Activated T-cell treated with anti-CD3 and anti-CD28 coated beads for 24 hours (primary cell): ENCODE measurements at regions not wholly inside any gene's neighbourhood (a gene's known extent, or its start where the extent isn't known, plus 50 kb on each side); places are given as distances from the start of the nearest gene placed in this dataset.
"Not testable (repeated sequence)": the region's sequence is repeated elsewhere in the genome, so short reads cannot be mapped to it uniquely, and the experiment has no call there.

Experiments used
- DNase-seq: peaks from one replicate; pipeline ENCODE4 v3.0.0-alpha.2; 2020; ENCODE audit warnings: low read depth

GRCh38 chr3:5994651-5995050, 807.1 kb downstream of the EDEM1 start:
- DNase-seq = no peak

- no peak for DNase-seq
These were observed 830.9 kb downstream of the EDEM1 start for GRCh38 chr3:6018456-6018855.

DNA sequence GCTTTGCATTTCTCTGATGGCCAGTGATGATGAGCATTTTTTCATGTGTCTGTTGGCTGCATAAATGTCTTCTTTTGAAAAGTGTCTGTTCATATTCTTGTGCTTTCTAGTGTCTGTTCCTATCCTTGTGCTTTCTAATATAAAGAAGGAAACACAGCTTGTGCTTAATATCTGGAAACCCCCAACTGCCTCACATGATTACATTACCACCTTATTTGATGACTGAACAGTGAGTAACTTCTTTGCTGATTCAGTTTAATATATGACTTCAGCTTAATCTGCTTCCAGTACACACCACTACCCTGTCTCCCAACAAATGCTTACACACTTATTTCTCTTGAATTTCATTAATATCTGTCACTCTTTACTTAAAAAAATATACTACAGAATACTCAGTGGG, 835.1 kb downstream of the EDEM1 start:
- no peak for DNase-seq

DNA sequence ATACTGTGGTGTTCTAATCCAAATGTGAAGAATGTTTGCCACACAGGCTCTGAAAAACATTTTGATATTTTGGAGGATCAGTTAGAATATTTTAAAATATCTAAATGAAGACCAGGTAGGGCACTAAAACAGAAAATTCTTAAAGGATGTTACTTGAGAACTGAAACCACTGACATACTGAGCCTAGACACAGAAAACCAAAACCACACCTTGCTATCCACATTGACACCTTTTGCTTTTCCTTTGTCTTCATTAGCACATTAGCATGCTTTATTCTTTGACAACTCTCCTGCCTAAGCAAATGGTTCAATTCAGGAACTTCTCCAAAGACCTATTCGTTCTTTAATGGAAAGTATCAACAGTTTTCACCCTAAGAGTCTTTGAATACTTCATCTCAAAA, 835.9 kb upstream of the GRM7 start:
- DNase-seq = no peak

GRCh38 chr3:6030648-6031047, 830.3 kb upstream of the GRM7 start:
- not testable (repeated sequence) for DNase-seq

- DNase-seq = no peak
These were observed 825.3 kb upstream of the GRM7 start for GRCh38 chr3:6035626-6036025.

- DNase-seq = no peak
These were observed 820.9 kb upstream of the GRM7 start for GRCh38 chr3:6039971-6040370.

GRCh38 chr3:6041894-6042293, 819.0 kb upstream of the GRM7 start:
- no peak for DNase-seq

DNA sequence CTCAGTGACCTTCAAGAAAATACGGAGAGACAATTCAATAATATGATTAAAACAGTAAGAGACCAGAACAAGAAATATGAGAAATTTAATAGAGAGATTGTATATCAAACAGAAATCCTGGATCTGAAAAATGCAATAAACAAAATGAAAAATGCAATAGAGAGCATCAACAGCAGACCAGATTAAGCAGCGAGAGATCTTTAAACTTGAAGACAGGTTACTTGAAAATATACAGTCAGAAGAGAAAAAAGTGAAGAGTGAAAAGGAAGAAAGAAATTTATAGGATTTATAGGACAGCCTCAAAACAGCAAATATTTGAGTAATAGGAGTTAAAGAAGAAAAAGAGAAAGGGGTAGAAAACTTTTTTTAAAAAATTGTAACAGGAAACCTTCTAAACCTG, 813.9 kb upstream of the GRM7 start:
- no peak for DNase-seq

DNA sequence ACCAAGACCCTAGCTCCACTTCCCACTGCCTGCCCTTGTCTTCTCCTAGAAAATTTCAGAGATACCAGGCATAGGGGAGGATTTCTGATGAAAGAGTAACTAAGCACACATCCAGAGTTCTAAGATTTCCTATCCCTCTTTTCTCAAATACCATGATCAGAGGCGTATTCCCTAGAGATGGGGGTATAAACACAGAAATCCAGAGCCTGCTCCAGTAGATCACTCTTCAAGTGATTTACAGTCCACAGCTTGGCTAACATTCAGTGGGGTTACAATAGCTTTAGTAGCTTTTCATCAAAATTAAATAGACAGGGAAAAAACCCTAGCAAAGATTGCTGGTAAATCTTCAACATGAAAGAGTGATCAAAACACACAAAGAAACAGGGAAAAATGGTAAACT, 800.7 kb upstream of the GRM7 start:
- DNase-seq = no peak

DNA sequence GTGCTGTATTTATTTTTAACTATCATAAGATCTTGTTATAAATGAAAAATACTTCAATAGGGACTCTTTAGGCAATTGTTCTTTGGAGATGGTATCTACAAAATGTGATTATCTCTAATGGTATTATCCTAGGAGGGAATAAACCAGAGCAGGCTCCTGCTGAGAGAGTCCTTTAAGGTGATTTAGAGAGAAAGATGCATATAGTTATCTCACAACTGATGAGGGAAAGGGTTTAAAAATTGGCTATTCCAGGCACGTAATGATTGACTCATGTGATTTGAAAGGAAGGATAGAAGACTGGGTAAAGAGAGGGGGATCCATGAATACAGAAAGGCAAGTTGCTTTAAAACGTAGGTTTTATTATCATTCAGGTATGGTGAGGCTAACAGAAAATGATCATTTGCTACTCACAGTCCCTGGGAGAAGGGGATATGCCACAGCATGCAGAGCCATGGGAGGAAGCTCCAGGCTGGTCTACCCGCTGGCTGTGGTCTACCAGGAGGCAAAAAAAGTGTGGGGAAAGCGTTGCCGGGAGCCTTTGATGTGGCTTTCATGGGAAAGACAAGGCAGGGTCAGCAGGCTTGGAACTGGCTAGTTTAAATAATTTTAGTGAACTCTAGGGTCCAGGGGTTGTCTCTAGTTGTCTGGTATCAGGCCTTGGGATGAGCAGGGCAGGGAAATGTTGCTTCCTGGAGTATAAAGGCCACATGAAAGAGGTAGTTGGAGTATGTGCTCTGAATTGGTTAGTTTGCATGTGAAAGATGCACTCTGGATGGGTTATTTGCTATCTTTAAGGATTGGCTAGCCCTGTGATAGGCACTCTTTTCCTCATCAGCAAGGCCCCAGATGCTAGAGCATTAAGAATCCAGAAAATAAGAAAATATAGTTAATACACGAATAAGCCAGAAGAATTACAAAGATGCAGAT, 798.4 kb upstream of the GRM7 start:
- DNase-seq = no peak

GRCh38 chr3:6066397-6066796, 794.5 kb upstream of the GRM7 start:
- DNase-seq = no peak

DNA sequence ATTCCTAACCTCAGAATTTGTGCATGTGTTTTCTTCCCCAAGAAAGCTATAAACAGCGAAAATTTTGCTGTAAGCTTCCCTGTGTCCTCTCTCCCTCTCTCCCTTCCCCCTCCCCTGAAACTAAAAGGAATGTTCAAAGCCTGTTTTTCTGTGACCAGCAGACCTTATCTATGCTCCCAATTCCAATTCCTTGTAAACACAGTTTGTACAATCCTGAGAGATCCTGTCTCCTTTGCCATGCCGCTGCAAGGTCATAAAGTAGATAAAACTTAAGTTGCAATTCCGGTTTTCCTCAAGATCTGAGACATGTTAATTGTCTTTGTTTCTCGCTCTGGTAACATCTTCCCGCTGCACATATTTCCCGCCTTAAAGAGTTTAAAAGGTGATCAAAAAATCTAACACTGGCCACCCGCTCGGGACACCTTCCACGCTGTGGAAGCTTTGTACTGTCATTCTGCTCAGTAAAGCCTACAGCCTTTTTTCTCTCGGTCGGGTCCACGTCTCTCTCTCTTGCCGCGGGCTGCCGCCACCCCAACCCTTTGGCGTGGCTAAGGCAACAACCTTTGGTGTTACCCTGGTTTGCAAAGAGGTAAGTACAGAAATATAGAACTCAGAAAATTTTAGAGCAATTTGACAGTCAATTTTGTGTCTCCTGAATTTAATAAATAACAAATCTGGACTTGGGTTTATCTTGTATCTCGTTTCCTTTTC, 793.9 kb upstream of the GRM7 start:
- not testable (repeated sequence) for DNase-seq

DNA sequence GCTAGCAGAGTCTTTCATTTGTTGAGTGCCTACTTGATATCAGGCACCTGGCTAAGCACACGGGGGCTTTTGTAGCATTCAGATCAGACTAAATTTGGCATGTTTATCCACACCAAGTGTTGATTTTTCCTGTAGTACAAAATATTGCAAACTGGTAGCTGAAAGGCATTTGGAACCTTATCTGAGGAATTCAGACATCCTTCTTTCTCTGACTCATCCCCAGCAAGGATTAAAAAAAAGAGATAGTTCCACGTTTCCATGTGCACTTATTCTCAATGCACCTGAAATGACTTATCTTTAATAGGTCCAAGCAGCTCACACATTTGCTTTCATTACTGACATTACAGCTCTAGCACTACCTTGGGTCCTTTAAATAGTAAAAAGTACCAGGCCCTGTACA, 786.0 kb upstream of the GRM7 start:
- no peak for DNase-seq

DNA sequence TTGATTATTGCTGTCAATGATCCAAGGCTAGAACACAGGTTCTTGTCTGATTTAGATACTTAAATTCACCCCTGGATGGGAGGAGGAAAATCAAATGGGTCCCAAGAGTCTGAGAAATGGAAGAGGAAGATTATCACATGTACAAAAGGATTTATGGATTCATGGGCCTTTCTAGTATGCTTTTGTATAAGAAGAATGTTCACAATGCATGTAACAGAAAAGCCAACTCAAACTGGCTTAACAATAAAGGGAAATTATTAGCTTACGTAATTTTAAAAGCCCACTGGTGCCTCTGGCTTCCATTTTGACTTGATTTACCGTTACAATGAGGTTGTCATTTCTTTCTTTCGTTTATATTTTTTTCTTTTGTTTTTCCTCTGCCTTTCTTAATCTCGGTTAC, 782.5 kb upstream of the GRM7 start:
- no peak for DNase-seq

- no peak for DNase-seq
These were observed 781.9 kb upstream of the GRM7 start for GRCh38 chr3:6079011-6079410.

GRCh38 chr3:6079561-6080179, 781.2 kb upstream of the GRM7 start:
- DNase-seq = no peak

DNA sequence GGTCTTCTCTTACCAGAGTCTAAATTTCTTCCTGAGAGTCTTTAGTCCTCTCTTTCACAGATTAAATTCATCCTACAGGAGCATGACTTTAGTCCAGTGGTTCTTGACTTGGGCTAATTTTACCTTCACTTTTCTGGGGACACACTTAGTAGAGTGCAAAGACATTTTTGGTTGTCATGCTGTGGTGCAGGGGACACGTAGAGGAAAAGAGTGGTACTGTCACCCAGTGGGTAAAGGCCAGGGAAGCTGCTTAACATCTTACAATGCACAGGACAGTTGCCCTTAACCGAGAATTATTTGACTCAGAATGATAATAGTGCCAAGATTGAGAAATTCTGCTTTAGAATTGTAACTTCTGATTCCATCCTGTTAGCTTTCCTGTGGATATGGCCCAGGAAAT, 772.5 kb upstream of the GRM7 start:
- DNase-seq = no peak

DNA sequence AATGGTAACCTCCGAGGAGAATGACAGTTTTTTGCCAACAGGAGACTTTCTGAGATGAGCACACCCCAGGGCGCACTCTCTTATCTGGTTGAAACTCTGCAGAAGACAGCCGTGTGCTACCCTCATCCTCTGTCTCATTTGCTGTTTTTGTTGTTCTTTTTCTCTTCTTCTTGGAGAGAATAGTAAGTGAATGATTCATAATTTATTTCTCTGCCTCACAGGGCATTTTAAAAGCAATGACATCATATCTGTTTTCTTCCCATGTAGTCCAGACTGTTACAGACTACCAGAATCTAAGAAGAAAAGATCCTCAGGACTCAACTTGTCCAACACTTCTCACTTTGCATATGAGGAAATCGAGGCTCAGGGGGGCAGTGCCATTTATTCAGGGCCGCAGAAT, 771.1 kb upstream of the GRM7 start:
- no peak for DNase-seq

GRCh38 chr3:6091262-6091661, 769.7 kb upstream of the GRM7 start:
- no peak for DNase-seq

- DNase-seq = no peak
These were observed 765.9 kb upstream of the GRM7 start for GRCh38 chr3:6095006-6095405.

DNA sequence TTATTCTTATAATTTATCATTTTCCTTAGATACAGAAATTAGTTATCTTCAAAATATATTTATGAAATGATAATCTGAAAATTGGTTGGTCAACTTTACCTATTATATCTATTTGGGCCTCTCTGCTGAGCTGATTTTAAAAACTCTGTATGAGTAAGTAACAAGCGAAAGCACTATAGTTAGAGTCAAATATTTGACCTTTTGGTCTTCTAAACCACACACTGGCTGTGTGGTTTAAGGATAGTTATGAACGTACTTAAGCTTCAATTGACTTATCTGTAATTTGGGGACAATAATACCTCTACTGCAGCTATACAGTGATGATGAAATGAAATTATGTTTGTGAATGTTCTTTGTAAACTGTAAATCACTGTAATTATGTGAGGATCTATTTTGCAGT, 763.9 kb upstream of the GRM7 start:
- DNase-seq = no peak

GRCh38 chr3:6097556-6097955, 763.4 kb upstream of the GRM7 start:
- DNase-seq = no peak
